ENCODE measurements at regions not wholly inside any gene's neighbourhood (a gene's known extent, or its start where the extent isn't known, plus 50 kb on each side); places are given as distances from the start of the nearest gene placed in this dataset.
A peak's percentile ranks its signal among the peaks of the same experiment; 100 is the strongest.

DNA sequence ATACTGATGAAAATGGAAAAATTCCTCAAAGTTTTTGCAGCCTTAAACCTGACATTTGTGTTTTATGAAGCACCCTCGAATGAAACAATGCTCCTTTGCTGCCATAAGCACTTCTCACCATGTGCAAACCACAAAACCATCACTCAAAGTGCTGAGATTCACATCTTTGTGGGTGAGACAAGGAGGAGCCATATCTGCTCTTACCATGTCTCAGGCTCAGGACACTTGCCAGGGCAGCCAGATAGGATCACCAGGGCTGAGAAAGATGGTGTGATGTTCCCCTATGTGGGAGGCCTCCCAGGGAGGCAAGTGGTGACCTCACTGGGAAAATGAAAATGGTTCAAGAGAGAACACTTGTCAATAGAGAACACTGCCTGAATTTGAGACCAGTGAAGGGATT is 120.4 kb downstream of the CCDC34 start:
- intact Hi-C loops (cut with micrococcal nuclease), result no loop called here
- Histone ChIP-seq H4K5ac (ENCODE audit: low read depth, low read length) (no peak overlapping the region), H3K27ac (ENCODE audit: insufficient read depth, low read length) (no peak overlapping the region), H4K20me1 (ENCODE audit: insufficient read depth, low read length) (no peaks in the 10 kb centered on the region; the same call in 1 of the 2 replicates), H3K18ac (ENCODE audit: low read depth, low read length) (no peak overlapping the region), H3K23ac (ENCODE audit: low read depth, low read length) (no peak overlapping the region), H2AFZ (replicated peaks; ENCODE audit: low read length, poor library complexity) (no peak overlapping the region), H3K4me1 (ENCODE audit: control insufficient read depth, insufficient read depth, low read length) (peaks cover 2% of the 10 kb centered on the region; the same call in 1 of the 2 replicates), H3K36me3 (ENCODE audit: control insufficient read depth, insufficient read depth, low read length) (no peaks in the 10 kb centered on the region), H2BK15ac (ENCODE audit: low read depth, low read length) (no peak overlapping the region), H3K9ac (ENCODE audit: low read depth, low read length) (no peak overlapping the region), H3K4me2 (ENCODE audit: low read depth, low read length) (no peak overlapping the region), H3K79me1 (ENCODE audit: low read depth in 1 of 2, low read length in 2 of 2) (no peaks in the 10 kb centered on the region), H3K9me1 (ENCODE audit: insufficient read depth, low read length) (no peaks in the 10 kb centered on the region; the same call in 1 of the 2 replicates), H3K4me3 (ENCODE audit: insufficient read depth, low read depth, low read length) (no peak overlapping the region), H2AK5ac (ENCODE audit: low read depth, low read length) (peak overlapping the region; percentile 66), H4K91ac (ENCODE audit: insufficient read depth, low read depth, low read length) (no peak overlapping the region), H2AK9ac (replicated peaks; ENCODE audit: low read depth, low read length, poor library complexity) (no peak overlapping the region), H3K56ac (ENCODE audit: extremely low read depth, insufficient read depth, low read length) (no peak overlapping the region), H3K14ac (replicated peaks; ENCODE audit: low read depth, low read length) (no peak overlapping the region), H2BK5ac (ENCODE audit: low read depth, low read length, poor library complexity, severe bottlenecking) (no peak overlapping the region), H3K9me3 (ENCODE audit: control insufficient read depth, insufficient read depth, low read length) (no peaks in the 10 kb centered on the region), H3K27me3 (ENCODE audit: control insufficient read depth, insufficient read depth, low read length) (no peaks in the 10 kb centered on the region; the same call in 1 of the 2 replicates), H3K4ac (ENCODE audit: low read depth, low read length) (no peak overlapping the region), H2BK20ac (ENCODE audit: low read depth, low read length) (no peak overlapping the region), H4K8ac (ENCODE audit: low read depth in 2 of 2, low read length in 2 of 2) (no peak overlapping the region), H2BK120ac (ENCODE audit: low read depth, low read length) (no peak overlapping the region)
- in situ Hi-C loops (cut with MboI; ENCODE audit: low sequenced_read_pairs), result no loop called here
- ChIA-PET POLR2A (ENCODE audit: unreplicated experiment) (no interaction called here), CTCF (interaction anchor here (0.6 kb wide), 1 partner anchor 16 kb away, joined by 3 read pairs; no protein-coding TSS in a partner anchor)
- ATAC-seq (ENCODE audit: low read depth), result no peak; the same call in 1 of the 2 replicates
- WGBS, 2 experiments (ENCODE audit: extremely low coverage in 2 of 2, insufficient read length in 1 of 2), result no CpG with 5 or more reads among the region's 1 CpG
- DNase-seq, result peak; percentile 46
- TF ChIP-seq MAFK (IDR thresholded peaks at IDR 0.05; ENCODE audit: low read depth, low read length) (no peak), RAD21 (IDR thresholded peaks at IDR 0.05; ENCODE audit: low read length) (no peak), NFE2L2 (IDR thresholded peaks at IDR 0.05; ENCODE audit: low read depth, low read length) (no peak), RCOR1 (IDR thresholded peaks at IDR 0.05; ENCODE audit: insufficient replicate concordance, low read length) (no peak), SMC3 (IDR thresholded peaks at IDR 0.05; ENCODE audit: low read depth, low read length) (no peak), MXI1 (IDR thresholded peaks at IDR 0.05; ENCODE audit: borderline replicate concordance, low read depth, low read length) (no peak), MAZ (IDR thresholded peaks at IDR 0.05; ENCODE audit: borderline replicate concordance, low read depth, low read length) (no peak), CHD1 (IDR thresholded peaks at IDR 0.05; ENCODE audit: low read depth, low read length) (no peak), BHLHE40 (IDR thresholded peaks at IDR 0.05; ENCODE audit: low read depth, low read length) (no peak), FOS (IDR thresholded peaks at IDR 0.05; ENCODE audit: low read depth, low read length) (no peak), CEBPB (IDR thresholded peaks at IDR 0.05; ENCODE audit: low read depth, low read length) (no peak), POLR2A (IDR thresholded peaks at IDR 0.05; ENCODE audit: low read depth, low read length) (no peak), RFX5 (IDR thresholded peaks at IDR 0.05; ENCODE audit: low read depth, low read length) (no peak)
- TF ChIP-seq, protein P1, sequence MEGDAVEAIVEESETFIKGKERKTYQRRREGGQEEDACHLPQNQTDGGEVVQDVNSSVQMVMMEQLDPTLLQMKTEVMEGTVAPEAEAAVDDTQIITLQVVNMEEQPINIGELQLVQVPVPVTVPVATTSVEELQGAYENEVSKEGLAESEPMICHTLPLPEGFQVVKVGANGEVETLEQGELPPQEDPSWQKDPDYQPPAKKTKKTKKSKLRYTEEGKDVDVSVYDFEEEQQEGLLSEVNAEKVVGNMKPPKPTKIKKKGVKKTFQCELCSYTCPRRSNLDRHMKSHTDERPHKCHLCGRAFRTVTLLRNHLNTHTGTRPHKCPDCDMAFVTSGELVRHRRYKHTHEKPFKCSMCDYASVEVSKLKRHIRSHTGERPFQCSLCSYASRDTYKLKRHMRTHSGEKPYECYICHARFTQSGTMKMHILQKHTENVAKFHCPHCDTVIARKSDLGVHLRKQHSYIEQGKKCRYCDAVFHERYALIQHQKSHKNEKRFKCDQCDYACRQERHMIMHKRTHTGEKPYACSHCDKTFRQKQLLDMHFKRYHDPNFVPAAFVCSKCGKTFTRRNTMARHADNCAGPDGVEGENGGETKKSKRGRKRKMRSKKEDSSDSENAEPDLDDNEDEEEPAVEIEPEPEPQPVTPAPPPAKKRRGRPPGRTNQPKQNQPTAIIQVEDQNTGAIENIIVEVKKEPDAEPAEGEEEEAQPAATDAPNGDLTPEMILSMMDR (conservative IDR thresholded peaks at IDR 0.05; ENCODE audit: low read depth, low read length), result no peak
- TF ChIP-seq, protein P2, sequence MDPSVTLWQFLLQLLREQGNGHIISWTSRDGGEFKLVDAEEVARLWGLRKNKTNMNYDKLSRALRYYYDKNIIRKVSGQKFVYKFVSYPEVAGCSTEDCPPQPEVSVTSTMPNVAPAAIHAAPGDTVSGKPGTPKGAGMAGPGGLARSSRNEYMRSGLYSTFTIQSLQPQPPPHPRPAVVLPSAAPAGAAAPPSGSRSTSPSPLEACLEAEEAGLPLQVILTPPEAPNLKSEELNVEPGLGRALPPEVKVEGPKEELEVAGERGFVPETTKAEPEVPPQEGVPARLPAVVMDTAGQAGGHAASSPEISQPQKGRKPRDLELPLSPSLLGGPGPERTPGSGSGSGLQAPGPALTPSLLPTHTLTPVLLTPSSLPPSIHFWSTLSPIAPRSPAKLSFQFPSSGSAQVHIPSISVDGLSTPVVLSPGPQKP (IDR thresholded peaks at IDR 0.05; ENCODE audit: borderline replicate concordance, low read depth, low read length), result no peak
- TF ChIP-seq, protein P3, sequence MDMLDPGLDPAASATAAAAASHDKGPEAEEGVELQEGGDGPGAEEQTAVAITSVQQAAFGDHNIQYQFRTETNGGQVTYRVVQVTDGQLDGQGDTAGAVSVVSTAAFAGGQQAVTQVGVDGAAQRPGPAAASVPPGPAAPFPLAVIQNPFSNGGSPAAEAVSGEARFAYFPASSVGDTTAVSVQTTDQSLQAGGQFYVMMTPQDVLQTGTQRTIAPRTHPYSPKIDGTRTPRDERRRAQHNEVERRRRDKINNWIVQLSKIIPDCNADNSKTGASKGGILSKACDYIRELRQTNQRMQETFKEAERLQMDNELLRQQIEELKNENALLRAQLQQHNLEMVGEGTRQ (IDR thresholded peaks at IDR 0.05; ENCODE audit: low read depth, low read length), result no peak
- dilution Hi-C loops (cut with HindIII; ENCODE audit: low sequenced_read_pairs, unreplicated experiment), result no loop called here
- BruUV-seq (replicated peaks), result no TSS peak
